ENCODE measurements at regions not wholly inside any gene's neighbourhood (a gene's known extent, or its start where the extent isn't known, plus 50 kb on each side); places are given as distances from the start of the nearest gene placed in this dataset.

- Histone ChIP-seq H3K4me3 (ENCODE audit: low read length) (no peak overlapping the region), H3K9ac (ENCODE audit: low read length) (no peak overlapping the region), H3K4me2 (ENCODE audit: low read length) (no peak overlapping the region), H3K4me1 (ENCODE audit: low read length) (no peaks in the 10 kb centered on the region), H3K27me3 (ENCODE audit: low read depth, low read length) (no peaks in the 10 kb centered on the region), H3K79me2 (ENCODE audit: low read length) (no peaks in the 10 kb centered on the region), H3K9me3 (ENCODE audit: insufficient read depth, low read length) (no peaks in the 10 kb centered on the region), H3K27ac (ENCODE audit: low read length) (no peak overlapping the region), H2AFZ (ENCODE audit: low read depth, low read length) (no peak overlapping the region), H4K20me1 (ENCODE audit: insufficient read depth, low read length) (no peaks in the 10 kb centered on the region), H3K36me3 (replicated peaks; ENCODE audit: low read depth, low read length) (no peaks in the 10 kb centered on the region)
- TF ChIP-seq CTCF (IDR thresholded peaks at IDR 0.05; ENCODE audit: low read depth, low read length) (no peak), EZH2phosphoT487 (IDR thresholded peaks at IDR 0.05; ENCODE audit: low read depth) (no peak)
These were observed 325.5 kb downstream of the ZIC3 start for GRCh38 chrX:137891431-137891830.

GRCh38 chrX:137896123-137896522, 330.2 kb downstream of the ZIC3 start:
- Histone ChIP-seq H3K9ac (ENCODE audit: low read length) (no peak overlapping the region), H3K27ac (ENCODE audit: low read length) (no peak overlapping the region), H3K9me3 (ENCODE audit: insufficient read depth, low read length) (no peaks in the 10 kb centered on the region), H3K4me1 (ENCODE audit: low read length) (no peaks in the 10 kb centered on the region), H3K4me2 (ENCODE audit: low read length) (no peak overlapping the region), H3K27me3 (ENCODE audit: low read depth, low read length) (no peaks in the 10 kb centered on the region), H3K36me3 (replicated peaks; ENCODE audit: low read depth, low read length) (no peaks in the 10 kb centered on the region), H4K20me1 (ENCODE audit: insufficient read depth, low read length) (no peaks in the 10 kb centered on the region), H3K79me2 (ENCODE audit: low read length) (no peaks in the 10 kb centered on the region), H3K4me3 (ENCODE audit: low read length) (no peak overlapping the region), H2AFZ (ENCODE audit: low read depth, low read length) (no peak overlapping the region)
- TF ChIP-seq CTCF (IDR thresholded peaks at IDR 0.05; ENCODE audit: low read depth, low read length) (no peak), EZH2phosphoT487 (IDR thresholded peaks at IDR 0.05; ENCODE audit: low read depth) (no peak)

GRCh38 chrX:137915466-137915865, 349.5 kb downstream of the ZIC3 start:
- Histone ChIP-seq H3K4me3 (ENCODE audit: low read length) (no peak overlapping the region), H3K36me3 (replicated peaks; ENCODE audit: low read depth, low read length) (no peaks in the 10 kb centered on the region), H3K27me3 (ENCODE audit: low read depth, low read length) (no peaks in the 10 kb centered on the region), H4K20me1 (ENCODE audit: insufficient read depth, low read length) (no peaks in the 10 kb centered on the region), H3K27ac (ENCODE audit: low read length) (no peak overlapping the region), H3K79me2 (ENCODE audit: low read length) (no peaks in the 10 kb centered on the region), H2AFZ (ENCODE audit: low read depth, low read length) (no peak overlapping the region), H3K4me2 (ENCODE audit: low read length) (no peak overlapping the region), H3K9me3 (ENCODE audit: insufficient read depth, low read length) (no peaks in the 10 kb centered on the region), H3K9ac (ENCODE audit: low read length) (no peak overlapping the region), H3K4me1 (ENCODE audit: low read length) (no peaks in the 10 kb centered on the region)
- TF ChIP-seq EZH2phosphoT487 (IDR thresholded peaks at IDR 0.05; ENCODE audit: low read depth) (no peak), CTCF (IDR thresholded peaks at IDR 0.05; ENCODE audit: low read depth, low read length) (no peak)

- H3K9me3 ChIP-seq (ENCODE audit: insufficient read depth, low read length): no peaks in the 10 kb centered on the region
- no peaks in the 10 kb centered on the region for H3K36me3 ChIP-seq (replicated peaks; ENCODE audit: low read depth, low read length)
- H3K4me1 ChIP-seq (ENCODE audit: low read length): no peaks in the 10 kb centered on the region
- H4K20me1 ChIP-seq (ENCODE audit: insufficient read depth, low read length): no peaks in the 10 kb centered on the region
- no peak overlapping the region for H3K4me2 ChIP-seq (ENCODE audit: low read length)
- no peak for TF ChIP-seq CTCF (IDR thresholded peaks at IDR 0.05; ENCODE audit: low read depth, low read length)
- H2AFZ ChIP-seq (ENCODE audit: low read depth, low read length): no peak overlapping the region
- H3K79me2 ChIP-seq (ENCODE audit: low read length): no peaks in the 10 kb centered on the region
- H3K4me3 ChIP-seq (ENCODE audit: low read length): no peak overlapping the region
- H3K27ac ChIP-seq (ENCODE audit: low read length): no peak overlapping the region
- H3K9ac ChIP-seq (ENCODE audit: low read length): no peak overlapping the region
- H3K27me3 ChIP-seq (ENCODE audit: low read depth, low read length): no peaks in the 10 kb centered on the region
These were observed 350.3 kb downstream of the ZIC3 start for GRCh38 chrX:137916090-137916746.
